GM12875 (cell line): ENCODE measurements at regions not wholly inside any gene's neighbourhood (a gene's known extent, or its start where the extent isn't known, plus 50 kb on each side); places are given as distances from the start of the nearest gene placed in this dataset.

ENCODE experiments used
- H3K4me3 ChIP-seq: one replicate; pipeline ENCODE4 v1.5.1; 2011; ENCODE audit warnings: low read depth, low read length, control low read depth
- CTCF ChIP-seq: IDR thresholded peaks from 2 replicates; pipeline ENCODE4 v1.5.1; 2011; ENCODE audit warnings: low read depth, mild to moderate bottlenecking, control low read depth, inconsistent platforms, low read length, moderate library complexity, borderline replicate concordance; ENCODE audit not compliant: insufficient read depth

DNA sequence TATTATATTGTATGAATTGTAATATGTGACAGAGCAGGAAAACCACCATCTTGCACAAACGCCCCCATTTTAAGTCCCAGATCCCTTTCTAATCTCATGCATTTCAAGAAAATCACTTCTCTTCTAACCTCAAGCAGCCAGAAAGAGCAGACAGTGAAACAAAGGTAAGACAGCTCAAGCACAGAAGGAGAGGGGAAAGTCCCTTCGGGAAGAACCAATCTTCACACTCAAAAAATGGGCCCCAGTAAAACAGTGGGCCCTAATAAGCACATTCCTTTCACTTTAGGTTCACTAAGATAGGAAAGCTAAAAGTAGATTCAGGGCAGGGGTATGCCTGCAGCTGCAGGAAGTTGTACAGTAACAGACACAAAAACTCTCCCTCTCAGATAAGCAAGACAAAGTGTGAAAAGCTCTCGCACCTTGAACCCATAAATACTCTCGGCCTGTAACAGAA is 1268.7 kb downstream of the SI start:
- H3K4me3 ChIP-seq: no peak overlapping the region
- TF ChIP-seq CTCF: no peak

GRCh38 chr3:163786416-163786815 is 1291.9 kb downstream of the SI start:
- TF ChIP-seq CTCF: no peak
- no peak overlapping the region for H3K4me3 ChIP-seq

DNA sequence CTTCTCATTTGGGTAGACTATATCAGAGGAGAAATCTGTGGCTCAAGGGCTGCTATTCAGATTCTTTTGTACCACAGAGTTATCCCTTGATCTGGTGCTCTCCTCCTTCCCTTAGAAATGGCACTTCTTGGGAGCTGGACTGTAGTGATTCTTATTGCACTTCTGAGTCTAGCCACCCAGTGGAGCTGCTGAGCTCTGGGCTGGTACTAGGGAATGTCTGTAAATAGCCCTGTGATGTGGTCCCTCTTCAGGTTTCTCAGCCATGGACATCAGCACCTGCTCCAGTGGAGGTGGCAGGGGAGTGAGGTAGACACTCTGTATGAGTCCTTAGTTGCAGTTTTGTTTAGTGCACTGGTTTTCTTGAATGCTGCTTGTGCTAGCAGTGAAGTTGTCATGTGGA is 1292.6 kb downstream of the SI start:
- no peak overlapping the region for H3K4me3 ChIP-seq
- peak; percentile 42; the same call in 1 of the 2 replicates for TF ChIP-seq CTCF

GRCh38 chr3:163779396-163780344 is 1298.6 kb downstream of the SI start:
- peak; percentile 18; the same call in 1 of the 2 replicates for TF ChIP-seq CTCF
- no peak overlapping the region for H3K4me3 ChIP-seq

- H3K4me3 ChIP-seq: no peak overlapping the region
- no peak for TF ChIP-seq CTCF
Measured at GRCh38 chr3:163776743-163777142, 1301.6 kb downstream of the SI start.

GRCh38 chr3:163773136-163773535 is 1305.2 kb downstream of the SI start:
- TF ChIP-seq CTCF: no peak
- no peak overlapping the region for H3K4me3 ChIP-seq

- H3K4me3 ChIP-seq: no peak overlapping the region
- TF ChIP-seq CTCF: no peak
Measured at GRCh38 chr3:163768048-163768447, 1310.2 kb downstream of the SI start.
